ENCODE measurements at regions not wholly inside any gene's neighbourhood (a gene's known extent, or its start where the extent isn't known, plus 50 kb on each side); places are given as distances from the start of the nearest gene placed in this dataset.

DNA sequence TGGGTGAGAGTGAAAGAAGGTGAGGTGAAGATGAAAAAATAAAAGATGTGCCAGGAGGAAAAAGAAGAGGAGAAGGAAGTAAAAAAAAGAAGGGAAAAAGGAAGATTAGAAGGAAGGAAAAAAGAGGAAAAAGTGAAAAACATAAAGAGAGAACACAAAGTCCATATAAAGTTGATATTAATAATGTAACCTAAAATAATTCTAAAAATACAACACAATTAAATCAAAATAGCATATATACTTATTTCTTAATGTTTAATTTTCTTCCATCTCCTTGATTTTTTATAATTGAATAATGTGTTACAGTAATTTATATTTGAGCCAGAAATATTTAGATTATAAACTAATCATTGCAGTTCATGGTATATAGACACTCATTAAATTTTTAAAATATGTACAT, 124.4 kb upstream of the NOVA1 start:
- Histone ChIP-seq H4K20me1 (ENCODE audit: insufficient read depth) (no peaks in the 10 kb centered on the region), H3K9me3 (ENCODE audit: low read length) (no peaks in the 10 kb centered on the region), H3K4me3 (ENCODE audit: low read length) (no peak overlapping the region), H3F3A (ENCODE audit: insufficient read depth, low read length, poor library complexity, severe bottlenecking) (no peaks in the 10 kb centered on the region), H3K36me3 (ENCODE audit: insufficient read depth, low read length) (no peaks in the 10 kb centered on the region), H3K27me3 (ENCODE audit: insufficient read depth, low read depth, low read length) (no peaks in the 10 kb centered on the region), H3K27ac (ENCODE audit: low read length) (no peak overlapping the region), H3K9me2 (ENCODE audit: insufficient read depth, low read length) (no peaks in the 10 kb centered on the region), H3K79me2 (replicated peaks; ENCODE audit: insufficient read depth, low read length) (no peaks in the 10 kb centered on the region), H3K4me2 (ENCODE audit: low read length) (no peak overlapping the region), H2AFZ (ENCODE audit: low read depth, low read length) (no peak overlapping the region), H3K9ac (ENCODE audit: low read length) (no peak overlapping the region)
- TF ChIP-seq SMC3 (conservative IDR thresholded peaks at IDR 0.05; ENCODE audit: poor library complexity) (no peak), TAF1 (IDR thresholded peaks at IDR 0.05; ENCODE audit: low read depth) (no peak), EZH2 (IDR thresholded peaks at IDR 0.05; ENCODE audit: borderline replicate concordance, insufficient read depth, low read length, poor library complexity, severe bottlenecking) (no peak), MXI1 (conservative IDR thresholded peaks at IDR 0.05; ENCODE audit: poor library complexity, severe bottlenecking) (no peak), POLR2AphosphoS5 (IDR thresholded peaks at IDR 0.05) (no peak), RAD21 (conservative IDR thresholded peaks at IDR 0.05) (no peak), EP300 (conservative IDR thresholded peaks at IDR 0.05; ENCODE audit: poor library complexity, severe bottlenecking) (no peak)
- TF ChIP-seq, protein P1, sequence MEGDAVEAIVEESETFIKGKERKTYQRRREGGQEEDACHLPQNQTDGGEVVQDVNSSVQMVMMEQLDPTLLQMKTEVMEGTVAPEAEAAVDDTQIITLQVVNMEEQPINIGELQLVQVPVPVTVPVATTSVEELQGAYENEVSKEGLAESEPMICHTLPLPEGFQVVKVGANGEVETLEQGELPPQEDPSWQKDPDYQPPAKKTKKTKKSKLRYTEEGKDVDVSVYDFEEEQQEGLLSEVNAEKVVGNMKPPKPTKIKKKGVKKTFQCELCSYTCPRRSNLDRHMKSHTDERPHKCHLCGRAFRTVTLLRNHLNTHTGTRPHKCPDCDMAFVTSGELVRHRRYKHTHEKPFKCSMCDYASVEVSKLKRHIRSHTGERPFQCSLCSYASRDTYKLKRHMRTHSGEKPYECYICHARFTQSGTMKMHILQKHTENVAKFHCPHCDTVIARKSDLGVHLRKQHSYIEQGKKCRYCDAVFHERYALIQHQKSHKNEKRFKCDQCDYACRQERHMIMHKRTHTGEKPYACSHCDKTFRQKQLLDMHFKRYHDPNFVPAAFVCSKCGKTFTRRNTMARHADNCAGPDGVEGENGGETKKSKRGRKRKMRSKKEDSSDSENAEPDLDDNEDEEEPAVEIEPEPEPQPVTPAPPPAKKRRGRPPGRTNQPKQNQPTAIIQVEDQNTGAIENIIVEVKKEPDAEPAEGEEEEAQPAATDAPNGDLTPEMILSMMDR (IDR thresholded peaks at IDR 0.05; ENCODE audit: poor library complexity, severe bottlenecking), result no peak
- TF ChIP-seq, protein P2, sequence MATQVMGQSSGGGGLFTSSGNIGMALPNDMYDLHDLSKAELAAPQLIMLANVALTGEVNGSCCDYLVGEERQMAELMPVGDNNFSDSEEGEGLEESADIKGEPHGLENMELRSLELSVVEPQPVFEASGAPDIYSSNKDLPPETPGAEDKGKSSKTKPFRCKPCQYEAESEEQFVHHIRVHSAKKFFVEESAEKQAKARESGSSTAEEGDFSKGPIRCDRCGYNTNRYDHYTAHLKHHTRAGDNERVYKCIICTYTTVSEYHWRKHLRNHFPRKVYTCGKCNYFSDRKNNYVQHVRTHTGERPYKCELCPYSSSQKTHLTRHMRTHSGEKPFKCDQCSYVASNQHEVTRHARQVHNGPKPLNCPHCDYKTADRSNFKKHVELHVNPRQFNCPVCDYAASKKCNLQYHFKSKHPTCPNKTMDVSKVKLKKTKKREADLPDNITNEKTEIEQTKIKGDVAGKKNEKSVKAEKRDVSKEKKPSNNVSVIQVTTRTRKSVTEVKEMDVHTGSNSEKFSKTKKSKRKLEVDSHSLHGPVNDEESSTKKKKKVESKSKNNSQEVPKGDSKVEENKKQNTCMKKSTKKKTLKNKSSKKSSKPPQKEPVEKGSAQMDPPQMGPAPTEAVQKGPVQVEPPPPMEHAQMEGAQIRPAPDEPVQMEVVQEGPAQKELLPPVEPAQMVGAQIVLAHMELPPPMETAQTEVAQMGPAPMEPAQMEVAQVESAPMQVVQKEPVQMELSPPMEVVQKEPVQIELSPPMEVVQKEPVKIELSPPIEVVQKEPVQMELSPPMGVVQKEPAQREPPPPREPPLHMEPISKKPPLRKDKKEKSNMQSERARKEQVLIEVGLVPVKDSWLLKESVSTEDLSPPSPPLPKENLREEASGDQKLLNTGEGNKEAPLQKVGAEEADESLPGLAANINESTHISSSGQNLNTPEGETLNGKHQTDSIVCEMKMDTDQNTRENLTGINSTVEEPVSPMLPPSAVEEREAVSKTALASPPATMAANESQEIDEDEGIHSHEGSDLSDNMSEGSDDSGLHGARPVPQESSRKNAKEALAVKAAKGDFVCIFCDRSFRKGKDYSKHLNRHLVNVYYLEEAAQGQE (IDR thresholded peaks at IDR 0.05; ENCODE audit: borderline replicate concordance), result no peak

DNA sequence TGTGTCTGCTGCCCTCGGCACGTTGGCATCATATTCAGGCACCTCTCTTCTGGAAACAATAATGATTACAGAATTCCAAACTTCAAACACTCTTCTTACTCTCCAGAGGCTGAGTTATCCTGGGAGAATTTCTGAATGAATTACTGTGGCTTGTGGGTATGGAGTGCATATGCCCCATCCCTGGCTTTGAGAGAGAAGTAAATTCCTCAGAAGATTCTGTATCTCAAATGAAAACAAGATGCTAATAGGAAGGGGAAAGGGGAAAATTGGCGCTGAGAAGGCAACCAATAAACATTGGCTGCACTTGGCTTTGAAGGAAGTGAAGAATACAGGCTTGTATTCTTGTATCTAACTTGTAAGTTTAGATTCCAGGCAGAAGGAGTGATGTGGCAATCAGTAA, 132.0 kb upstream of the NOVA1 start:
- Histone ChIP-seq H3K79me2 (replicated peaks; ENCODE audit: insufficient read depth, low read length) (no peaks in the 10 kb centered on the region), H3K9ac (ENCODE audit: low read length) (no peak overlapping the region), H3K36me3 (ENCODE audit: insufficient read depth, low read length) (no peaks in the 10 kb centered on the region), H3K4me2 (ENCODE audit: low read length) (no peak overlapping the region), H3F3A (ENCODE audit: insufficient read depth, low read length, poor library complexity, severe bottlenecking) (no peaks in the 10 kb centered on the region), H3K9me3 (ENCODE audit: low read length) (no peaks in the 10 kb centered on the region), H4K20me1 (ENCODE audit: insufficient read depth) (no peaks in the 10 kb centered on the region), H3K4me3 (ENCODE audit: low read length) (no peak overlapping the region), H3K27ac (ENCODE audit: low read length) (no peak overlapping the region), H3K27me3 (ENCODE audit: insufficient read depth, low read depth, low read length) (no peaks in the 10 kb centered on the region), H3K9me2 (ENCODE audit: insufficient read depth, low read length) (no peaks in the 10 kb centered on the region), H2AFZ (ENCODE audit: low read depth, low read length) (no peak overlapping the region)
- TF ChIP-seq RAD21 (conservative IDR thresholded peaks at IDR 0.05), result no peak
- TF ChIP-seq POLR2AphosphoS5 (IDR thresholded peaks at IDR 0.05), result no peak
- TF ChIP-seq, protein P1 (IDR thresholded peaks at IDR 0.05; ENCODE audit: poor library complexity, severe bottlenecking), result no peak
